Breast epithelium (tissue), 4 donors: ENCODE measurements at regions not wholly inside any gene's neighbourhood (a gene's known extent, or its start where the extent isn't known, plus 50 kb on each side); places are given as distances from the start of the nearest gene placed in this dataset.

Experiments
- DNase-seq, 2 donors: peaks; one replicate each; pipeline ENCODE4 v3.0.0-alpha.2; 2019; ENCODE audit warnings: low spot score in 2 of 2
- H3K27ac ChIP-seq, 2 donors: fragments of 200-600 bp; sonication (generic) in 1 of 2; one replicate each; pipeline ENCODE4 v1.5.1; 2016 to 2019; ENCODE audit warnings: mild to moderate bottlenecking in 1 of 2
- H3K27me3 ChIP-seq, 2 donors: fragments of 200-600 bp; sonication (generic) in 1 of 2; one replicate each; pipeline versions ENCODE4 v1.5.1 to v1.6.0; 2017 to 2019; ENCODE audit warnings: control low read depth in 1 of 2, mild to moderate bottlenecking in 1 of 2
- H3K36me3 ChIP-seq: fragments of 200-600 bp; one replicate; pipeline ENCODE4 v1.5.1; 2019
- H3K4me1 ChIP-seq, 2 donors: fragments of 200-600 bp; sonication (generic); one replicate each; pipeline ENCODE4 v1.5.1; 2016 to 2019; ENCODE audit warnings: control low read depth in 1 of 2
- H3K4me3 ChIP-seq, 3 donors: fragments of 200-600 bp; sonication (generic); 1 replicate in 2 of 3; 2 replicates in 1 of 3; pipeline ENCODE4 v1.5.1; 2016 to 2019; ENCODE audit warnings: mild to moderate bottlenecking in 3 of 3, moderate library complexity in 2 of 3
- H3K9me3 ChIP-seq, 2 donors: fragments of 200-600 bp; sonication (generic) in 1 of 2; one replicate each; pipeline ENCODE4 v1.5.1; 2016 to 2019; ENCODE audit warnings: control low read depth in 1 of 2
- POLR2A ChIP-seq: fragments of 450-650 bp; IDR thresholded peaks from one replicate; pipeline ENCODE4 v1.6.1; 2016; ENCODE audit warnings: antibody characterized with exemption, mild to moderate bottlenecking, moderate library complexity
- POLR2AphosphoS5 ChIP-seq, 3 donors: sonication (generic); formaldehyde crosslinking; IDR thresholded peaks; one replicate each; pipeline ENCODE4 v1.6.1; 2017; ENCODE audit warnings: antibody characterized with exemption in 3 of 3
- intact Hi-C: fragments of 100-400 bp; cut with DNase I; formaldehyde crosslinking; loops from one replicate; pipeline ENCODE4 v1.15.1; 2023; ENCODE audit warnings: low total_unique reads
- TF ChIP-seq, protein P1 (sequence below), 3 donors: fragments of 450-650 bp; IDR thresholded peaks; one replicate each; pipeline ENCODE4 v1.5.1; 2016 to 2017; ENCODE audit warnings: antibody characterized with exemption in 3 of 3, mild to moderate bottlenecking in 3 of 3, moderate library complexity in 3 of 3

DNA sequence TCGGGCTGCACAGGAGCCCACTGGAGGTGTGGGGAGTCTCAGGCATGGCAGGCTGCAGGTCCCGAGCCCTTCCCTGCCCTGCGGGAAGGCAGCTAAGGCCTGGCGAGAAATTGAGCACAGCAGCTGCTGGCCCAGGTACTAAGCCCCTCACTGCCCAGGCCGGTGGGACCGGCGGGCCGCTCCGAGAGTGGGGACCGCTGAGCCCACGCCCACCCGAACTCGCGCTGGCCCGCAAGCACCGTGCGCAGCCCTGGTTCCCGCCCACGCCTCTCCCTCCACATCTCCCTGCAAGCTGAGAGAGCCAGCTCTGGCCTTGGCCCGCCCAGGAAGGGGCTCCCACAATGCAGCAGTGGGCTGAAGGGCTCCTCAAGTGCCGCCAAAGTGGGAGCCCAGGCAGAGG lies 82.0 kb upstream of the NEIL3 start:
- intact Hi-C loops: no loop called here
- H3K36me3 ChIP-seq: no peaks in the 10 kb centered on the region
- no peak for DNase-seq

DNA sequence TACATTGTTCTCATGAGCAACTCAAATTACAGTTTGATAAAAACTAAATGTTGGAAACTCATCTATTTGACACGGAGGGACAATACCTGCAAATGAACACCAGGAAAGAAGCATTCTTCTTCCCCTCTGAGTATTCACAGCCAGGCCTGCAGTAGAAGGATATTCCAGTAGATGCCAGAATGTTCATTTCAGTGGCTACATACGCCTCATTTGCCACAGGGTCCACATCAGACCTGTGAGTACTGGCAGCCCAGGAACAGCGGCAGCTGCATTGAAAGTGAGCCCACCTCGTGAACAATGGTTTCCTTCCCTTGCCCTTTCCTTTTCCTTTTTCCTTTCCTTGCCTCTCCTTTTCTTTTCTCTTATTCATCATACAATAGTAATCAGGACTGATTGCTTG lies 81.1 kb upstream of the NEIL3 start:
- intact Hi-C loops: no loop called here
- Histone ChIP-seq H3K4me1 (no peaks in the 10 kb centered on the region), H3K27me3 (no peaks in the 10 kb centered on the region), H3K27ac (no peak overlapping the region), H3K9me3 (no peaks in the 10 kb centered on the region), H3K36me3 (no peaks in the 10 kb centered on the region), H3K4me3 (no peak overlapping the region)
- no peak for DNase-seq
- no peak for TF ChIP-seq POLR2A
- TF ChIP-seq, protein P1, sequence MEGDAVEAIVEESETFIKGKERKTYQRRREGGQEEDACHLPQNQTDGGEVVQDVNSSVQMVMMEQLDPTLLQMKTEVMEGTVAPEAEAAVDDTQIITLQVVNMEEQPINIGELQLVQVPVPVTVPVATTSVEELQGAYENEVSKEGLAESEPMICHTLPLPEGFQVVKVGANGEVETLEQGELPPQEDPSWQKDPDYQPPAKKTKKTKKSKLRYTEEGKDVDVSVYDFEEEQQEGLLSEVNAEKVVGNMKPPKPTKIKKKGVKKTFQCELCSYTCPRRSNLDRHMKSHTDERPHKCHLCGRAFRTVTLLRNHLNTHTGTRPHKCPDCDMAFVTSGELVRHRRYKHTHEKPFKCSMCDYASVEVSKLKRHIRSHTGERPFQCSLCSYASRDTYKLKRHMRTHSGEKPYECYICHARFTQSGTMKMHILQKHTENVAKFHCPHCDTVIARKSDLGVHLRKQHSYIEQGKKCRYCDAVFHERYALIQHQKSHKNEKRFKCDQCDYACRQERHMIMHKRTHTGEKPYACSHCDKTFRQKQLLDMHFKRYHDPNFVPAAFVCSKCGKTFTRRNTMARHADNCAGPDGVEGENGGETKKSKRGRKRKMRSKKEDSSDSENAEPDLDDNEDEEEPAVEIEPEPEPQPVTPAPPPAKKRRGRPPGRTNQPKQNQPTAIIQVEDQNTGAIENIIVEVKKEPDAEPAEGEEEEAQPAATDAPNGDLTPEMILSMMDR (IDR thresholded peaks at IDR 0.05): no peak
- no peak for TF ChIP-seq POLR2AphosphoS5 (IDR thresholded peaks at IDR 0.05)

More for the DNA sequence above, 82.0 kb upstream of the NEIL3 start:
- Histone ChIP-seq H3K27me3 (no peaks in the 10 kb centered on the region), H3K27ac (no peak overlapping the region), H3K4me1 (no peaks in the 10 kb centered on the region), H3K4me3 (no peak overlapping the region), H3K9me3 (no peaks in the 10 kb centered on the region)
- no peak for TF ChIP-seq POLR2AphosphoS5 (IDR thresholded peaks at IDR 0.05)
- TF ChIP-seq, protein P1 (IDR thresholded peaks at IDR 0.05): no peak
- no peak for TF ChIP-seq POLR2A

DNA sequence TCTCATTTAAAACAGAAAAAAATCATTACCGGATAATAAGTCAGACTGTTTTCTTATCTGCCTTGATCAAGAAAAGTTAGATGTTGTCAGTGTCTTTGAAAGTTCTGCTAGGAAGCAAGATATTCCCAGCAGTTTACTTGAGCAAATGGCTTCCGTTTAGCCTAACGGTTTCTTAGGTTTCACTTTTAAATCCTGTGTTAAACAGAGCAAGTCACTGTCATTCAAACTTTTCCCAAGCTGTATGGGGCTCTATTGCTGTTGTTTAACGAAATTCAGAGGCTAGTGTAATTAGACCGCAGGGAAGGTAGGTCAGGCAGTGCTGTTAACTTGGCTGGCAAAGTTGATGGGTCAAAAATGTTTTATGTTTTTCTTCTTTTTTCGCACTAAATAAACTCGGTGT lies 80.3 kb upstream of the NEIL3 start:
- H3K4me1 ChIP-seq: no peaks in the 10 kb centered on the region
- no peaks in the 10 kb centered on the region for H3K27me3 ChIP-seq
- TF ChIP-seq POLR2A: no peak
- H3K36me3 ChIP-seq: no peaks in the 10 kb centered on the region
- intact Hi-C loops: no loop called here
- no peak for DNase-seq
- no peak overlapping the region for H3K27ac ChIP-seq
- H3K4me3 ChIP-seq: peak overlapping the region; percentile 17 to 52 (median 30)
- no peaks in the 10 kb centered on the region for H3K9me3 ChIP-seq

DNA sequence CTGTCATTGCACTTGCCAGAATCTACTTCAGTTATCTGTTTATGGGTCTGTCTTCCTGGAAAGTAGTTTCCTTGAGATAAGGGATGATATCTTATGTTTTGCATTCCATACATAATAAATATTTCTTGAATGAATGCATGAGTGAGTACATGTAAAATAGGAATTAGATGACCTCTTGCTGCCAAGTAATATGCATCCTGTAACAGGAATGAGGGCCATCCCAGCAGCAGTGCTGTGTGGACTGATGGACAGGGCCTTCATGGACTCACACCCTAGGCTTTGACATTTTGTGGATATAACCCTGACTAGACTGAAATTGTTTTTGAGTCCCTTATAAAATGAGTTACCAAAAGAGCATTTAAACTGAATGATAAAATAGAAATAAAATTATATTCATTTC lies 77.2 kb upstream of the NEIL3 start:
- TF ChIP-seq POLR2AphosphoS5 (IDR thresholded peaks at IDR 0.05) (no peak), POLR2A (no peak)
- TF ChIP-seq, protein P1 (IDR thresholded peaks at IDR 0.05): no peak
- no peaks in the 10 kb centered on the region for H3K27me3 ChIP-seq
- no peaks in the 10 kb centered on the region for H3K4me1 ChIP-seq
- DNase-seq: no peak
- H3K36me3 ChIP-seq: no peaks in the 10 kb centered on the region
- H3K27ac ChIP-seq: no peak overlapping the region
- no peak overlapping the region for H3K4me3 ChIP-seq
- H3K9me3 ChIP-seq: no peaks in the 10 kb centered on the region
- intact Hi-C loops: no loop called here

DNA sequence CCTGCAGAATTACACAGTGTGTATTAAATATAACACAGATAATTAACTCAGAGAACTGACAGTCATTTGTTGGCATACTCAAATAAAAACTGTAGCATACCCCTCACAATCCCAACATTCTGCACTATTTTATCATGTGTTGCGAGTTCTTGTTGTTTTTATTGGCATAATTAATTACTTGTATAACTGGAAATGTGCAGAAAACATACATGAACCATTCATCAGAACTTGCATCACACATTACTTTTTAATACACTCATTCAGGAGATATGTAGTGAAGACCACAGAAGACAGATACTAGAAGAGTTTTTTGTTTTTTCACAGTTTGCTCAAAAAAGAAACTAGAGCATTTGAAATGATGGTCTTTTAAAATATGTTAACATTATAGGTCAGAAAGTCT lies 74.6 kb upstream of the NEIL3 start:
- Histone ChIP-seq H3K27ac (no peak overlapping the region), H3K36me3 (no peaks in the 10 kb centered on the region), H3K27me3 (no peaks in the 10 kb centered on the region), H3K4me1 (no peaks in the 10 kb centered on the region), H3K4me3 (no peak overlapping the region), H3K9me3 (no peaks in the 10 kb centered on the region)
- TF ChIP-seq POLR2A (no peak), POLR2AphosphoS5 (IDR thresholded peaks at IDR 0.05) (no peak)
- TF ChIP-seq, protein P1 (IDR thresholded peaks at IDR 0.05): no peak
- intact Hi-C loops: no loop called here
- DNase-seq: no peak

DNA sequence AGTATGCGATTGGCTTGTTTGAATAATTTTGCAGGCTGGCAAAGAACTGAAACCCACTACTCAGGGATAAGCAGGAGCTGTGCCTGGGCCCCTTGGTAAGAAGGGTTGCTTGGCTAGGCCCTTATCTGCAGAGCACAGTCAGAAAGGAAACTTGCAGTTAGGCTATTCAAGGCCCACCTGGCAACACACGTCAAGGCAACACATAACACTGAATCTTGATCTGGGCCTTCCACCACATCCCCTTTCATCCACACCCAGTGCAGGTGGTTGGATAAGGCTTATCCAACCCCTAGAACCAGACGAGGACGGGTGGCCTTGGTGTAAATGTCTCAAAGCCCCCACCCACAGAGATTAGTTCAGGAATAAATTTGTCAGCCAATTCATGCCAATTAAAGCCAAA lies 72.8 kb upstream of the NEIL3 start:
- Histone ChIP-seq H3K27ac (no peak overlapping the region), H3K4me3 (no peak overlapping the region), H3K9me3 (no peaks in the 10 kb centered on the region), H3K36me3 (no peaks in the 10 kb centered on the region), H3K27me3 (no peaks in the 10 kb centered on the region), H3K4me1 (no peaks in the 10 kb centered on the region)
- intact Hi-C loops: no loop called here
- DNase-seq: no peak
- TF ChIP-seq POLR2AphosphoS5 (IDR thresholded peaks at IDR 0.05) (no peak), POLR2A (no peak)
- TF ChIP-seq, protein P1 (IDR thresholded peaks at IDR 0.05): no peak
